ENCODE measurements at regions not wholly inside any gene's neighbourhood (a gene's known extent, or its start where the extent isn't known, plus 50 kb on each side); places are given as distances from the start of the nearest gene placed in this dataset.

DNA sequence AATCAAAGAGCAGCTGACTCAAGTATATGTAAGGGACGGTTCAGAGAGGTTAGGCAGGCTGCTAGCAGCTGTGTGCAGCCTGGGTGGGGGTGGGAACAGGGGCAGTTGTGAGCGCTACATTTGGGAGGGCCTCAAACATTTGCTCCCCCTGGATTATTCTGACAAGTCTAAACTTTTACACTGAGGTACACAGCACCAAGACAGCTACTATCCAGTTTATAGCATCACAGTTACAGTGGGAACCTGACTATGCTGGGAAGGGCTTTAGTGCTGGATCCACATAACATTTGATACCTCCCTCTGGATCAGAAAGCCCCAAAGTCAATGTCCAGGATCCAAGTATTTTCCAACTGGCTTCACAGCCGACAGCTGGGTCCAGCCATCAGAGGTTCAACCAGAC is 55.8 kb upstream of the GIMD1 start:
- TF ChIP-seq, protein P1, sequence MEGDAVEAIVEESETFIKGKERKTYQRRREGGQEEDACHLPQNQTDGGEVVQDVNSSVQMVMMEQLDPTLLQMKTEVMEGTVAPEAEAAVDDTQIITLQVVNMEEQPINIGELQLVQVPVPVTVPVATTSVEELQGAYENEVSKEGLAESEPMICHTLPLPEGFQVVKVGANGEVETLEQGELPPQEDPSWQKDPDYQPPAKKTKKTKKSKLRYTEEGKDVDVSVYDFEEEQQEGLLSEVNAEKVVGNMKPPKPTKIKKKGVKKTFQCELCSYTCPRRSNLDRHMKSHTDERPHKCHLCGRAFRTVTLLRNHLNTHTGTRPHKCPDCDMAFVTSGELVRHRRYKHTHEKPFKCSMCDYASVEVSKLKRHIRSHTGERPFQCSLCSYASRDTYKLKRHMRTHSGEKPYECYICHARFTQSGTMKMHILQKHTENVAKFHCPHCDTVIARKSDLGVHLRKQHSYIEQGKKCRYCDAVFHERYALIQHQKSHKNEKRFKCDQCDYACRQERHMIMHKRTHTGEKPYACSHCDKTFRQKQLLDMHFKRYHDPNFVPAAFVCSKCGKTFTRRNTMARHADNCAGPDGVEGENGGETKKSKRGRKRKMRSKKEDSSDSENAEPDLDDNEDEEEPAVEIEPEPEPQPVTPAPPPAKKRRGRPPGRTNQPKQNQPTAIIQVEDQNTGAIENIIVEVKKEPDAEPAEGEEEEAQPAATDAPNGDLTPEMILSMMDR (IDR thresholded peaks at IDR 0.05 in 2 of 3, conservative IDR thresholded peaks at IDR 0.05 in 1 of 3; ENCODE audit: control insufficient read depth in 2 of 3, extremely low read depth in 1 of 3, insufficient read depth in 1 of 3, low read depth in 3 of 3, low read length in 3 of 3): no peak
- no peak for TF ChIP-seq ZNF274 (IDR thresholded peaks at IDR 0.05; ENCODE audit: insufficient read depth, insufficient read length)
- no peak for TF ChIP-seq POLR2A (IDR thresholded peaks at IDR 0.05; ENCODE audit: low read depth, low read length)
- no peak for TF ChIP-seq FOS (IDR thresholded peaks at IDR 0.05; ENCODE audit: borderline replicate concordance, extremely low read depth, insufficient read length)
